ENCODE measurements at regions not wholly inside any gene's neighbourhood (a gene's known extent, or its start where the extent isn't known, plus 50 kb on each side); places are given as distances from the start of the nearest gene placed in this dataset.

DNA sequence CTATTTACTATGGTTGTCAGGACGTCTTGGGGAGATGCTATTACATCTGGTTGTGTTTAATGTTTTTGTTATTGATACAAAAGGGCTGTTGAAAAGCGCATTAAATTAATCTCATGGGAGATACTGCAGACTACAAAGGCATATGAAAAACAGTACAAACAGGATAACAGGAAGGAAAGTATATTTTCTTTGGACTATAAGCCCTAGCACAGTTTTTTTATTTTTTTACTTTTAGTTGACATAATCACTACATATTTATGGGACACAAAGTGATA, 341.3 kb downstream of the ARL4A start:
- Histone ChIP-seq H3K27ac (ENCODE audit: low read depth, low read length) (no peak overlapping the region), H4K20me1 (ENCODE audit: insufficient read depth) (no peaks in the 10 kb centered on the region), H3K9ac (ENCODE audit: low read length) (no peak overlapping the region), H3K79me2 (ENCODE audit: insufficient read depth, low read length) (no peaks in the 10 kb centered on the region), H3K9me3 (ENCODE audit: control insufficient read depth in 1 of 2, insufficient read depth in 1 of 2, low read depth in 1 of 2, low read length in 2 of 2) (no peaks in the 10 kb centered on the region), H3K4me3 (replicated peaks in 1 of 2; ENCODE audit: low read depth in 1 of 2, low read length in 2 of 2) (no peak overlapping the region), H3K4me1 (ENCODE audit: control insufficient read depth in 1 of 2, insufficient read depth in 2 of 2, low read length in 2 of 2) (peaks cover 10 to 27% of the 10 kb centered on the region in 2 experiments; a peak in 3 of 4 replicates), H3K36me3 (ENCODE audit: control insufficient read depth in 1 of 2, insufficient read depth in 2 of 2, low read length in 2 of 2) (no peaks in the 10 kb centered on the region), H3K9me2 (ENCODE audit: insufficient read depth) (no peaks in the 10 kb centered on the region), H3K27me3 (ENCODE audit: insufficient read depth, low read length) (no peaks in the 10 kb centered on the region), H3K4me2 (ENCODE audit: low read length) (no peak overlapping the region), H2AFZ (ENCODE audit: low read depth, low read length, poor library complexity, severe bottlenecking) (peak overlapping the region; percentile 76)
- TF ChIP-seq SP1 (IDR thresholded peaks at IDR 0.05; ENCODE audit: low read depth) (no peak), ZFX (IDR thresholded peaks at IDR 0.05) (no peak), ZNF274 (IDR thresholded peaks at IDR 0.05; ENCODE audit: low read depth, low read length) (no peak), FOSL1 (IDR thresholded peaks at IDR 0.05; ENCODE audit: low read depth) (no peak), CBX3 (IDR thresholded peaks at IDR 0.05; ENCODE audit: low read depth) (no peak)
- TF ChIP-seq, protein P1, sequence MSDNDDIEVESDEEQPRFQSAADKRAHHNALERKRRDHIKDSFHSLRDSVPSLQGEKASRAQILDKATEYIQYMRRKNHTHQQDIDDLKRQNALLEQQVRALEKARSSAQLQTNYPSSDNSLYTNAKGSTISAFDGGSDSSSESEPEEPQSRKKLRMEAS (IDR thresholded peaks at IDR 0.05), result no peak
- TF ChIP-seq, protein P2, sequence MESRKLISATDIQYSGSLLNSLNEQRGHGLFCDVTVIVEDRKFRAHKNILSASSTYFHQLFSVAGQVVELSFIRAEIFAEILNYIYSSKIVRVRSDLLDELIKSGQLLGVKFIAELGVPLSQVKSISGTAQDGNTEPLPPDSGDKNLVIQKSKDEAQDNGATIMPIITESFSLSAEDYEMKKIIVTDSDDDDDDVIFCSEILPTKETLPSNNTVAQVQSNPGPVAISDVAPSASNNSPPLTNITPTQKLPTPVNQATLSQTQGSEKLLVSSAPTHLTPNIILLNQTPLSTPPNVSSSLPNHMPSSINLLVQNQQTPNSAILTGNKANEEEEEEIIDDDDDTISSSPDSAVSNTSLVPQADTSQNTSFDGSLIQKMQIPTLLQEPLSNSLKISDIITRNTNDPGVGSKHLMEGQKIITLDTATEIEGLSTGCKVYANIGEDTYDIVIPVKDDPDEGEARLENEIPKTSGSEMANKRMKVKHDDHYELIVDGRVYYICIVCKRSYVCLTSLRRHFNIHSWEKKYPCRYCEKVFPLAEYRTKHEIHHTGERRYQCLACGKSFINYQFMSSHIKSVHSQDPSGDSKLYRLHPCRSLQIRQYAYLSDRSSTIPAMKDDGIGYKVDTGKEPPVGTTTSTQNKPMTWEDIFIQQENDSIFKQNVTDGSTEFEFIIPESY (IDR thresholded peaks at IDR 0.05; ENCODE audit: extremely low read depth, insufficient replicate concordance, low read length), result no peak
- TF ChIP-seq, protein P3, sequence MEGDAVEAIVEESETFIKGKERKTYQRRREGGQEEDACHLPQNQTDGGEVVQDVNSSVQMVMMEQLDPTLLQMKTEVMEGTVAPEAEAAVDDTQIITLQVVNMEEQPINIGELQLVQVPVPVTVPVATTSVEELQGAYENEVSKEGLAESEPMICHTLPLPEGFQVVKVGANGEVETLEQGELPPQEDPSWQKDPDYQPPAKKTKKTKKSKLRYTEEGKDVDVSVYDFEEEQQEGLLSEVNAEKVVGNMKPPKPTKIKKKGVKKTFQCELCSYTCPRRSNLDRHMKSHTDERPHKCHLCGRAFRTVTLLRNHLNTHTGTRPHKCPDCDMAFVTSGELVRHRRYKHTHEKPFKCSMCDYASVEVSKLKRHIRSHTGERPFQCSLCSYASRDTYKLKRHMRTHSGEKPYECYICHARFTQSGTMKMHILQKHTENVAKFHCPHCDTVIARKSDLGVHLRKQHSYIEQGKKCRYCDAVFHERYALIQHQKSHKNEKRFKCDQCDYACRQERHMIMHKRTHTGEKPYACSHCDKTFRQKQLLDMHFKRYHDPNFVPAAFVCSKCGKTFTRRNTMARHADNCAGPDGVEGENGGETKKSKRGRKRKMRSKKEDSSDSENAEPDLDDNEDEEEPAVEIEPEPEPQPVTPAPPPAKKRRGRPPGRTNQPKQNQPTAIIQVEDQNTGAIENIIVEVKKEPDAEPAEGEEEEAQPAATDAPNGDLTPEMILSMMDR (IDR thresholded peaks at IDR 0.05 in 2 of 3, conservative IDR thresholded peaks at IDR 0.05 in 1 of 3; ENCODE audit: borderline replicate concordance in 1 of 3, insufficient read depth in 1 of 3, low read depth in 2 of 3, low read length in 2 of 3), result no peak
- TF ChIP-seq, protein P4, sequence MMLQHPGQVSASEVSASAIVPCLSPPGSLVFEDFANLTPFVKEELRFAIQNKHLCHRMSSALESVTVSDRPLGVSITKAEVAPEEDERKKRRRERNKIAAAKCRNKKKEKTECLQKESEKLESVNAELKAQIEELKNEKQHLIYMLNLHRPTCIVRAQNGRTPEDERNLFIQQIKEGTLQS (IDR thresholded peaks at IDR 0.05), result no peak
- CTCF ChIA-PET, result interaction anchor here (1.4 kb wide), 1 partner anchor 342 kb away, joined by 3 read pairs; no protein-coding TSS in a partner anchor
- POLR2A ChIA-PET, result interaction anchor here (0.9 kb wide), 1 partner anchor 16 kb away, joined by 3 read pairs; no protein-coding TSS in a partner anchor
- RAD21 ChIA-PET (ENCODE audit: low non-redundant PET in 1 of 2, low total read pairs in 2 of 2, uncharacterized antibody in 2 of 2, unreplicated experiment in 2 of 2), result no interaction called here
- intact Hi-C loops (cut with micrococcal nuclease), result no loop called here
- no TSS peak for BruUV-seq (replicated peaks)
- DNase-seq (ENCODE audit: low read depth, low spot score) (no peak), ATAC-seq (no peak)

Data from HCT116 (cell line).